ENCODE measurements at regions not wholly inside any gene's neighbourhood (a gene's known extent, or its start where the extent isn't known, plus 50 kb on each side); places are given as distances from the start of the nearest gene placed in this dataset.

- no peak overlapping the region for H2BK5ac ChIP-seq (ENCODE audit: low read depth, low read length, poor library complexity, severe bottlenecking)
- no peak overlapping the region for H3K27ac ChIP-seq (ENCODE audit: low read length, poor library complexity, severe bottlenecking)
- H2BK12ac ChIP-seq (ENCODE audit: low read length in 2 of 2), result no peak overlapping the region
- no peak overlapping the region for H2AK5ac ChIP-seq (ENCODE audit: low read length, severe bottlenecking)
- no peak overlapping the region for H2BK15ac ChIP-seq (ENCODE audit: low read depth, poor library complexity, severe bottlenecking)
- DNase-seq, result no peak
- H3K36me3 ChIP-seq (ENCODE audit: control insufficient read depth in 1 of 2, insufficient read depth in 2 of 2, low read depth in 1 of 2, low read length in 2 of 2), result no peaks in the 10 kb centered on the region
- no peak overlapping the region for H3K14ac ChIP-seq (ENCODE audit: low read length in 2 of 2)
- no peaks in the 10 kb centered on the region for H3K9me3 ChIP-seq (ENCODE audit: control insufficient read depth, low read length)
- H3K79me1 ChIP-seq (replicated peaks; ENCODE audit: low read length, poor library complexity, severe bottlenecking), result no peaks in the 10 kb centered on the region
- H3K27me3 ChIP-seq (ENCODE audit: control insufficient read depth in 1 of 2, insufficient read depth in 1 of 2, low read length in 2 of 2), result no peaks in the 10 kb centered on the region
- no peak overlapping the region for H3K4me2 ChIP-seq (ENCODE audit: low read length, poor library complexity, severe bottlenecking)
- H2AFZ ChIP-seq (ENCODE audit: low read depth, low read length), result no peak overlapping the region
- no peak overlapping the region for H3K23ac ChIP-seq (ENCODE audit: low read length in 2 of 2)
- no peak overlapping the region for H3K4ac ChIP-seq (ENCODE audit: low read depth in 1 of 2, low read length in 2 of 2)
- no peak overlapping the region for H4K91ac ChIP-seq (ENCODE audit: low read length)
- H3K9ac ChIP-seq (ENCODE audit: low read length), result no peak overlapping the region
- H3K18ac ChIP-seq (ENCODE audit: low read depth in 1 of 2, low read length in 2 of 2), result no peak overlapping the region
- no peak overlapping the region for H3K4me3 ChIP-seq (ENCODE audit: insufficient read depth in 1 of 2, low read depth in 1 of 2, low read length in 2 of 2)
- no peaks in the 10 kb centered on the region for H3K4me1 ChIP-seq (ENCODE audit: control insufficient read depth, insufficient read depth, low read depth, low read length)
- no peak overlapping the region for H2BK120ac ChIP-seq (ENCODE audit: low read depth, low read length)
- H4K8ac ChIP-seq (ENCODE audit: low read length), result no peak overlapping the region
- WGBS, result 71% methylated on average over 2 of the region's 4 CpGs
Measured at GRCh38 chr5:91910655-91911054, 527.5 kb upstream of the ARRDC3 start.

- DNase-seq, result no peak
- H3K4ac ChIP-seq (ENCODE audit: low read depth in 1 of 2, low read length in 2 of 2), result no peak overlapping the region
- H2AK5ac ChIP-seq (ENCODE audit: low read length, severe bottlenecking), result no peak overlapping the region
- no peak overlapping the region for H3K23ac ChIP-seq (ENCODE audit: low read length in 2 of 2)
- no peak overlapping the region for H2BK15ac ChIP-seq (ENCODE audit: low read depth, poor library complexity, severe bottlenecking)
- no peak overlapping the region for H2AFZ ChIP-seq (ENCODE audit: low read depth, low read length)
- H3K79me1 ChIP-seq (replicated peaks; ENCODE audit: low read length, poor library complexity, severe bottlenecking), result no peaks in the 10 kb centered on the region
- H3K4me2 ChIP-seq (ENCODE audit: low read length, poor library complexity, severe bottlenecking), result no peak overlapping the region
- no peak overlapping the region for H4K8ac ChIP-seq (ENCODE audit: low read length)
- H3K9me3 ChIP-seq (ENCODE audit: control insufficient read depth, low read length), result no peaks in the 10 kb centered on the region
- no peak overlapping the region for H3K4me3 ChIP-seq (ENCODE audit: insufficient read depth in 1 of 2, low read depth in 1 of 2, low read length in 2 of 2)
- no peak overlapping the region for H3K27ac ChIP-seq (ENCODE audit: low read length, poor library complexity, severe bottlenecking)
- H3K14ac ChIP-seq (ENCODE audit: low read length in 2 of 2), result no peak overlapping the region
- H2BK12ac ChIP-seq (ENCODE audit: low read length in 2 of 2), result no peak overlapping the region
- no peak overlapping the region for H3K9ac ChIP-seq (ENCODE audit: low read length)
- 67% methylated on average over 1 of the region's 2 CpGs for WGBS
- no peak overlapping the region for H4K91ac ChIP-seq (ENCODE audit: low read length)
- no peak overlapping the region for H3K18ac ChIP-seq (ENCODE audit: low read depth in 1 of 2, low read length in 2 of 2)
- H2BK120ac ChIP-seq (ENCODE audit: low read depth, low read length), result no peak overlapping the region
- no peaks in the 10 kb centered on the region for H3K27me3 ChIP-seq (ENCODE audit: control insufficient read depth in 1 of 2, insufficient read depth in 1 of 2, low read length in 2 of 2)
- no peak overlapping the region for H2BK5ac ChIP-seq (ENCODE audit: low read depth, low read length, poor library complexity, severe bottlenecking)
- H3K4me1 ChIP-seq (ENCODE audit: control insufficient read depth, insufficient read depth, low read depth, low read length), result no peaks in the 10 kb centered on the region
- H3K36me3 ChIP-seq (ENCODE audit: control insufficient read depth in 1 of 2, insufficient read depth in 2 of 2, low read depth in 1 of 2, low read length in 2 of 2), result no peaks in the 10 kb centered on the region
Measured at GRCh38 chr5:91910247-91910646, 527.1 kb upstream of the ARRDC3 start.

GRCh38 chr5:91906494-91906893, 523.4 kb upstream of the ARRDC3 start:
- Histone ChIP-seq H3K79me1 (replicated peaks; ENCODE audit: low read length, poor library complexity, severe bottlenecking) (no peaks in the 10 kb centered on the region), H3K4me1 (ENCODE audit: control insufficient read depth, insufficient read depth, low read depth, low read length) (no peaks in the 10 kb centered on the region), H3K27me3 (ENCODE audit: control insufficient read depth in 1 of 2, insufficient read depth in 1 of 2, low read length in 2 of 2) (no peaks in the 10 kb centered on the region), H3K4me2 (ENCODE audit: low read length, poor library complexity, severe bottlenecking) (no peak overlapping the region), H4K8ac (ENCODE audit: low read length) (no peak overlapping the region), H3K27ac (ENCODE audit: low read length, poor library complexity, severe bottlenecking) (no peak overlapping the region), H3K4me3 (ENCODE audit: insufficient read depth in 1 of 2, low read depth in 1 of 2, low read length in 2 of 2) (no peak overlapping the region), H3K18ac (ENCODE audit: low read depth in 1 of 2, low read length in 2 of 2) (no peak overlapping the region), H2BK120ac (ENCODE audit: low read depth, low read length) (no peak overlapping the region), H4K91ac (ENCODE audit: low read length) (no peak overlapping the region), H3K9ac (ENCODE audit: low read length) (no peak overlapping the region), H2AFZ (ENCODE audit: low read depth, low read length) (no peak overlapping the region), H2BK5ac (ENCODE audit: low read depth, low read length, poor library complexity, severe bottlenecking) (no peak overlapping the region), H3K9me3 (ENCODE audit: control insufficient read depth, low read length) (no peaks in the 10 kb centered on the region), H3K14ac (ENCODE audit: low read length in 2 of 2) (no peak overlapping the region), H2BK12ac (ENCODE audit: low read length in 2 of 2) (no peak overlapping the region), H2BK15ac (ENCODE audit: low read depth, poor library complexity, severe bottlenecking) (no peak overlapping the region), H3K36me3 (ENCODE audit: control insufficient read depth in 1 of 2, insufficient read depth in 2 of 2, low read depth in 1 of 2, low read length in 2 of 2) (no peaks in the 10 kb centered on the region), H3K4ac (ENCODE audit: low read depth in 1 of 2, low read length in 2 of 2) (no peak overlapping the region), H2AK5ac (ENCODE audit: low read length, severe bottlenecking) (no peak overlapping the region), H3K23ac (ENCODE audit: low read length in 2 of 2) (no peak overlapping the region)
- WGBS, result 100% methylated on average over 1 of the region's 1 CpG
- no peak for DNase-seq

- no peak for DNase-seq
- Histone ChIP-seq H2AFZ (ENCODE audit: low read depth, low read length) (no peak overlapping the region), H3K14ac (ENCODE audit: low read length in 2 of 2) (no peak overlapping the region), H3K18ac (ENCODE audit: low read depth in 1 of 2, low read length in 2 of 2) (no peak overlapping the region), H2BK5ac (ENCODE audit: low read depth, low read length, poor library complexity, severe bottlenecking) (no peak overlapping the region), H3K36me3 (ENCODE audit: control insufficient read depth in 1 of 2, insufficient read depth in 2 of 2, low read depth in 1 of 2, low read length in 2 of 2) (no peaks in the 10 kb centered on the region), H3K4me1 (ENCODE audit: control insufficient read depth, insufficient read depth, low read depth, low read length) (no peaks in the 10 kb centered on the region), H3K79me1 (replicated peaks; ENCODE audit: low read length, poor library complexity, severe bottlenecking) (no peaks in the 10 kb centered on the region), H2AK5ac (ENCODE audit: low read length, severe bottlenecking) (no peak overlapping the region), H3K4ac (ENCODE audit: low read depth in 1 of 2, low read length in 2 of 2) (no peak overlapping the region), H4K91ac (ENCODE audit: low read length) (no peak overlapping the region), H3K27ac (ENCODE audit: low read length, poor library complexity, severe bottlenecking) (no peak overlapping the region), H4K8ac (ENCODE audit: low read length) (no peak overlapping the region), H3K4me3 (ENCODE audit: insufficient read depth in 1 of 2, low read depth in 1 of 2, low read length in 2 of 2) (no peak overlapping the region), H2BK12ac (ENCODE audit: low read length in 2 of 2) (no peak overlapping the region), H2BK120ac (ENCODE audit: low read depth, low read length) (no peak overlapping the region), H3K4me2 (ENCODE audit: low read length, poor library complexity, severe bottlenecking) (no peak overlapping the region), H2BK15ac (ENCODE audit: low read depth, poor library complexity, severe bottlenecking) (no peak overlapping the region), H3K23ac (ENCODE audit: low read length in 2 of 2) (no peak overlapping the region), H3K9ac (ENCODE audit: low read length) (no peak overlapping the region), H3K9me3 (ENCODE audit: control insufficient read depth, low read length) (no peaks in the 10 kb centered on the region), H3K27me3 (ENCODE audit: control insufficient read depth in 1 of 2, insufficient read depth in 1 of 2, low read length in 2 of 2) (no peaks in the 10 kb centered on the region)
Measured at GRCh38 chr5:91906027-91906426, 522.9 kb upstream of the ARRDC3 start.
